ENCODE measurements at regions not wholly inside any gene's neighbourhood (a gene's known extent, or its start where the extent isn't known, plus 50 kb on each side); places are given as distances from the start of the nearest gene placed in this dataset.

DNA sequence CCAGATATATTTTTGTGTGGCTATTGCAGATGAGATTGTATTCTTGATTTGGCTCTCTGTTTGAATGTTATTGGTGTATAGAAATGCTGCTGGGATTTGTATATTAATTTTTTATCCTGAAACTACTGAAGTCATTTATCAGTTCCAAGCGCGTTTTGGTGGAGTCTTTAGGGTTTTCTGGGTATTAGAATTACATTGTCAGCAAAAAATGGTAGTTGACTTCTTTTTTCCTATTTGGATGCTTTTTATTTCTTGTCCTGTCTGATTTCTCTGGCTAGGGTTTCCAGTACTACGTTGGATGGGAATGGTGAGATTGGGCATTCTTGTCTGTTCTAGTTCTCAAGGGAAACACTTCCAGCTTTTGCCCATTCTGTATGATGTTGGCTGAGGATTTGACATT, 415.5 kb upstream of the CHRM2 start:
- TF ChIP-seq CREB1 (IDR thresholded peaks at IDR 0.05) (no peak), SP1 (IDR thresholded peaks at IDR 0.05; ENCODE audit: low read depth, low read length) (no peak), KDM1A (IDR thresholded peaks at IDR 0.05; ENCODE audit: borderline replicate concordance, low read length) (no peak), YY1 (IDR thresholded peaks at IDR 0.05; ENCODE audit: low read depth, low read length) (no peak), CTCF (IDR thresholded peaks at IDR 0.05; ENCODE audit: control extremely low read depth in 1 of 3, insufficient read depth in 1 of 3, low read depth in 1 of 3, low read length in 3 of 3) (no peak), SUZ12 (IDR thresholded peaks at IDR 0.05; ENCODE audit: low read length) (no peak), EGR1 (IDR thresholded peaks at IDR 0.05; ENCODE audit: borderline replicate concordance, low read depth, low read length) (no peak), JUN (IDR thresholded peaks at IDR 0.05; ENCODE audit: low read depth, low read length) (no peak), POLR2AphosphoS5 (IDR thresholded peaks at IDR 0.05; ENCODE audit: low read depth, low read length) (no peak), EP300 (IDR thresholded peaks at IDR 0.05; ENCODE audit: borderline replicate concordance in 1 of 2, low read depth in 2 of 2, low read length in 2 of 2) (no peak)
- 92% methylated on average over 3 of the region's 3 CpGs; no CpG with 5 or more reads in 1 of the 2 experiments for WGBS, 2 experiments (ENCODE audit: extremely low coverage in 1 of 2, insufficient coverage in 1 of 2, insufficient read length in 1 of 2, insufficient replicate concordance in 2 of 2, low coverage in 1 of 2, low lambda C conversion rate in 2 of 2, missing lambda C conversion rate in 1 of 2)
- no peak overlapping the region for H3K14ac ChIP-seq (ENCODE audit: insufficient read length)
- no peak overlapping the region for H3K9ac ChIP-seq (replicated peaks in 1 of 4; ENCODE audit: extremely low read depth in 1 of 4, low read depth in 3 of 4, low read length in 3 of 4)
- H3K56ac ChIP-seq (replicated peaks; ENCODE audit: insufficient read length, low read depth, low read length): no peak overlapping the region
- H3K79me1 ChIP-seq (ENCODE audit: low read depth, low read length): no peaks in the 10 kb centered on the region
- H2BK20ac ChIP-seq (ENCODE audit: low read length): no peak overlapping the region
- no peak for FAIRE-seq
- H3K23me2 ChIP-seq (ENCODE audit: low read depth, low read length): no peaks in the 10 kb centered on the region
- no peak overlapping the region for H4K5ac ChIP-seq (ENCODE audit: insufficient read length, low read depth, low read length)
- ChIA-PET POLR2A (ENCODE audit: partially characterized antibody) (no interaction called here), CTCF (ENCODE audit: partially characterized antibody) (no interaction called here)
- no peak overlapping the region for H3K4ac ChIP-seq (replicated peaks; ENCODE audit: insufficient read length, low read depth, low read length)
- no peak overlapping the region for H2AFZ ChIP-seq (ENCODE audit: low read length)
- H2AK5ac ChIP-seq (ENCODE audit: low read depth, low read length): no peak overlapping the region
- no peak overlapping the region for H3K27ac ChIP-seq (ENCODE audit: low read depth, low read length)
- H4K20me1 ChIP-seq (replicated peaks in 1 of 2; ENCODE audit: control insufficient read depth in 1 of 2, insufficient read depth in 2 of 2, low read length in 2 of 2): no peaks in the 10 kb centered on the region
- H2BK15ac ChIP-seq (ENCODE audit: low read length): no peak overlapping the region
- no peak overlapping the region for H3K23ac ChIP-seq (ENCODE audit: insufficient read length)
- no peak overlapping the region for H4K8ac ChIP-seq (ENCODE audit: extremely low read depth, insufficient read depth, low read length)
- H3K27me3 ChIP-seq (replicated peaks in 1 of 4; ENCODE audit: control insufficient read depth in 3 of 4, extremely low read depth in 1 of 4, insufficient read depth in 3 of 4, low read length in 3 of 4): no peaks in the 10 kb centered on the region
- no peak overlapping the region for H2BK120ac ChIP-seq (replicated peaks; ENCODE audit: low read depth, low read length)
- H3K4me2 ChIP-seq (ENCODE audit: insufficient read depth in 1 of 2, low read depth in 2 of 2, low read length in 2 of 2): no peak overlapping the region
- 0 out of 7 replicates have a peak, but pooled peaks cover 0 to 4% (median 0%) of the 10 kb centered on the region in 4 experiments for H3K4me1 ChIP-seq (replicated peaks in 1 of 4; ENCODE audit: control insufficient read depth in 3 of 4, insufficient read depth in 4 of 4, low read length in 3 of 4)
- DNase-seq (ENCODE audit: low read depth in 1 of 2, low spot score in 2 of 2): no peak
- no peaks in the 10 kb centered on the region for H3K9me3 ChIP-seq (ENCODE audit: insufficient read depth in 2 of 2, low read depth in 1 of 2, low read length in 1 of 2)
- H3K79me2 ChIP-seq (ENCODE audit: control insufficient read depth in 1 of 2, insufficient read depth in 2 of 2, low read length in 2 of 2): no peaks in the 10 kb centered on the region
- no peak overlapping the region for H2BK12ac ChIP-seq (ENCODE audit: low read depth, low read length)
- H3K36me3 ChIP-seq (ENCODE audit: control insufficient read depth in 2 of 4, insufficient read depth in 4 of 4, low read length in 3 of 4): no peaks in the 10 kb centered on the region
- no peak overlapping the region for H3K18ac ChIP-seq (ENCODE audit: extremely low read depth, low read length)
- H4K91ac ChIP-seq (replicated peaks; ENCODE audit: insufficient read length, low read length): no peak overlapping the region
- no peak overlapping the region for H2BK5ac ChIP-seq (ENCODE audit: low read depth, low read length)
- no peak overlapping the region for H3K4me3 ChIP-seq (ENCODE audit: extremely low read depth in 1 of 4, insufficient read depth in 2 of 4, low read depth in 3 of 4, low read length in 4 of 4)
